ENCODE measurements at regions not wholly inside any gene's neighbourhood (a gene's known extent, or its start where the extent isn't known, plus 50 kb on each side); places are given as distances from the start of the nearest gene placed in this dataset.

DNA sequence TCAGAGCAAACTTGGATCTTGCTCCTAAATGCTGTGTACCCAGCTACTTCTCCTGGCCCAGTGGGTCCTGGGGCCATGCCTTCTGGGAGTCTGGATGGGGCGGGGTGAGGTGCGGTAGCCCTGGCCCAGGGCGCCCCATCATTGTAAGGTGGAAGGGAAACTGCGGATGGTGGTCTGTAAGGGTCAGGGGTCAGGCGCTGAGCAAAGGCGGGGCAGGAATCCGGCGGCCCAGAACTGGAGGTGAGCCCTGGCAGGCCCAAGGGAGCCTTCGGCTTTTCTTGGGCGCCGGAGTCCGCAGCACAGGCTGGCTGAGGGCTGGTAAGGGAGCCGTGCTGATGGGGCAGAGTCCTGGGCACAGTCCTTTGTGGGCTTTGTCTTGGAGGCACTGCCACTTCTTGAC, 66.5 kb upstream of the CTBP2 start:
- Histone ChIP-seq H3K9ac (ENCODE audit: low read length) (no peak overlapping the region), H3K9me3 (ENCODE audit: control insufficient read depth, low read length) (no peaks in the 10 kb centered on the region), H3K4me1 (ENCODE audit: control insufficient read depth, insufficient read depth, low read length) (no peaks in the 10 kb centered on the region), H3K36me3 (ENCODE audit: control insufficient read depth, insufficient read depth, low read length) (no peaks in the 10 kb centered on the region), H3K27me3 (ENCODE audit: control insufficient read depth, insufficient read depth, low read length) (peaks cover 4% of the 10 kb centered on the region), H3K4me3 (ENCODE audit: low read length) (no peak overlapping the region)

DNA sequence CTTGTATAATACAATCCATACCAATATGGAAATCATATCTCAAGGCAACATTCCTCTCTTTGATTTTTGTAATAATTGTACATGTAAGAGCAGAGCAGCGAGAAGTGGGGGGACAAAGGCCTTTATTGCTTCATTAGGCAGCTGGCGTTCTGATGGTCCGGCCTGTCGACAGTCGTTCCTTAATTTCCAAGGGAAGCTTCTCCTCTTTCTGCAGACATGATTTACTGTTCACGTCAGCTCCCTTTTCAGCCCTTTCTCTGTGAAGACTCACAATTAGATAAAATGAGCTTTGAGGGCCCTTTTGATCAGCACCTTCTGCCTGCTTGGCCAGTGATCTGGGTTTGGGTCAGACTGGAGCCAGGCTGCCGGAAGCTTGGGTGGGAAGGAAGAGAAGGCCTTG, 65.6 kb upstream of the CTBP2 start:
- Histone ChIP-seq H3K27me3 (ENCODE audit: control insufficient read depth, insufficient read depth, low read length) (peaks cover 11% of the 10 kb centered on the region), H3K9ac (ENCODE audit: low read length) (no peak overlapping the region), H3K4me1 (ENCODE audit: control insufficient read depth, insufficient read depth, low read length) (no peaks in the 10 kb centered on the region), H3K36me3 (ENCODE audit: control insufficient read depth, insufficient read depth, low read length) (no peaks in the 10 kb centered on the region), H3K9me3 (ENCODE audit: control insufficient read depth, low read length) (no peaks in the 10 kb centered on the region), H3K4me3 (ENCODE audit: low read length) (no peak overlapping the region)

DNA sequence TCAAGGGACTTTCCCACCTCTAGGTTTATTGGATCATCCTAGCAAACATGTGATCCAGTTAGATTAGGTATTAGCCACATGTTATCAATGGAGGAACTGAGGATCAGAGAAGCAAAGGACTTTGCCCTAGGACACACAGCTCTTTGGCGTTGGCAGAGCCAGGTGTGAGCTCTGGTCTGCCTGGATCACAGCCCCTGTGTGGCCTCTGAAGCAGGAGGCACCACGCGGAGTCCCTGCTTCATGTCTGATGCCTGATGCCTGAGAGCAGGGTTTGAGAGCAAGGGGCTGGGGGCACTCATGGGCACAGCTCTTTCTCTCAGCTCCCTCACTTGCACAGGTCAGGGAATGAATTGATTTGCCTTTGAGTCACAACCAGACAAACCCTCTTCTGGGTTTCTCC, 64.7 kb upstream of the CTBP2 start:
- no peaks in the 10 kb centered on the region for H3K9me3 ChIP-seq (ENCODE audit: control insufficient read depth, low read length)
- peaks cover 11% of the 10 kb centered on the region for H3K27me3 ChIP-seq (ENCODE audit: control insufficient read depth, insufficient read depth, low read length)
- no peak overlapping the region for H3K4me3 ChIP-seq (ENCODE audit: low read length)
- H3K9ac ChIP-seq (ENCODE audit: low read length): no peak overlapping the region
- H3K4me1 ChIP-seq (ENCODE audit: control insufficient read depth, insufficient read depth, low read length): no peaks in the 10 kb centered on the region
- no peaks in the 10 kb centered on the region for H3K36me3 ChIP-seq (ENCODE audit: control insufficient read depth, insufficient read depth, low read length)

DNA sequence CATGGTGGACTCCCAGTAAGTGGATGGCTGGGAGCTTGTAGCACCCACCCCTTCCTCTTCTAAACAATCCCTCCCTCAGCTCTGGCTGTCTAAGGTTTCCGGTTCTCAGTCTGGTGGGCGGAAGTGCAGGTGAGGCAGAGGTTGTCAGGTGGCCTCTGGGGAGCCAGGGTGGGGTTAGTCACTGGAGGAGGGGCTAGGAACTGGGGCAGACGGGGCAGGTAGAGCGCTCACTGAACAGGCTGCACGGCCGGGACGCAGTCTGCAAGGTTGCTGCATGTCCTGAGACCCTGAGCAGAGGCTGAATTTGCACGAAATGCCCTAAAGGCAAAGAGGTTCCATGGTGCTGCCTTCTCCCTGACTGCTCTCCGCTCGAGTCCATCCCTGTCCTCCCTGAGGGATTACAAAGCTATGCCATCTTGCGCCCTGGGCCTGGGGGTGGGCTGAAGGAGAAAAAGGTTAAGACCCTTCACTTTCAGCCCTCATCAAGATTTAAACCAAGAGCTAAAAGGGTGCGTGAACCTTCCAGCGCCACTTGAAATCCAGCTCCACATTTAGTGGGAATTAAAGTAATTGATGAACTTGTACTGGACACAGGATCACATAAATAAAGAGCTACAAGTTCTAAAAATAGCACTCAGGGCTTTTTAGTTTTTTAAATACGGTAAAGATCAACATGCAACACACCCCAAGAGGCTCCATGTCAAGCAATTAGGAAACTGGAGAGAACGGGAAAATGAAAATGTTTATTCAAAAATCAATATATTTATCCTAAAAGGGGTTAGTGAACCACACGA, 62.3 kb upstream of the CTBP2 start:
- H3K4me3 ChIP-seq (ENCODE audit: low read length): no peak overlapping the region
- no peaks in the 10 kb centered on the region for H3K9me3 ChIP-seq (ENCODE audit: control insufficient read depth, low read length)
- H3K36me3 ChIP-seq (ENCODE audit: control insufficient read depth, insufficient read depth, low read length): no peaks in the 10 kb centered on the region
- H3K27me3 ChIP-seq (ENCODE audit: control insufficient read depth, insufficient read depth, low read length): peaks cover 11% of the 10 kb centered on the region
- H3K4me1 ChIP-seq (ENCODE audit: control insufficient read depth, insufficient read depth, low read length): peaks cover 9% of the 10 kb centered on the region
- H3K9ac ChIP-seq (ENCODE audit: low read length): no peak overlapping the region

DNA sequence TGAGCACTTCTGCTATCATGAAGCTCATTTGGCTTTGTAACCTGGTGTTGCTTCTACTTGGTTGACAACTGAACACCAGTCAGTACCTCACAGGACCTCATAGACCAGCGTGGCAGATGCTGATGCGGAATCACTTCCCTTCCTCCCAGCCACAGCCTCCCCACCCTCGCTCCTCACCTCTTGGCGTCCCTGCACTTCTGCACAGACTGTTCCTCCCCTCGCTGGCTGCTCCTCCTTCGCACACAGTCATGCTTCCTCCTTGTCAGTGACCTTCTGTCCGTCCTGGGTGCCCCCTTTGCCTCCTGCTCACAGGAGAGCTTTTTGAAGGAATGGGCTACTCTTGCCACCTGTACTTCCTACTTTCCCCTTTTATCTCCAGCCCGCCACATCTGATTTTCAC, 61.4 kb upstream of the CTBP2 start:
- H3K27me3 ChIP-seq (ENCODE audit: control insufficient read depth, insufficient read depth, low read length): peaks cover 11% of the 10 kb centered on the region
- H3K9me3 ChIP-seq (ENCODE audit: control insufficient read depth, low read length): no peaks in the 10 kb centered on the region
- H3K36me3 ChIP-seq (ENCODE audit: control insufficient read depth, insufficient read depth, low read length): no peaks in the 10 kb centered on the region
- H3K4me3 ChIP-seq (ENCODE audit: low read length): no peak overlapping the region
- peaks cover 9% of the 10 kb centered on the region for H3K4me1 ChIP-seq (ENCODE audit: control insufficient read depth, insufficient read depth, low read length)
- H3K9ac ChIP-seq (ENCODE audit: low read length): no peak overlapping the region

DNA sequence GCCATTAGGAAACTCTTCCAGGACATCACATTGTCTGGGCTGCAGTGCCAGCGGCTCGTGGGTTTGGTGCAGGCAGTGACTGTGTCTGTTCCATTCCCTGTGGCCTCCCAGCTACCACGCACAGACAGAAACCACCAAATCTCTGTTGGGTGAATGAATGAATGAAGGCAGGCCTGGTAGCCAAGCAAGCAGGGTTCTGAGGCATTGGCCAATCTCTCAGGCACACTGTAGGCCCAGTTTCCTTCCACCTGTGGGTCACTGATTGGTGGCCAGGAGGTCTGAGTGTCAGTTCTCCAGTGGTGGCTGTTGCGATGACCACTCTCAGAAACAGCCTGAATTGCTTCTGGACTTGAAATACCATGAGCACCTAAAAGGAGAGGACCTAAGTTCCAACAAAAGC, 59.4 kb upstream of the CTBP2 start:
- H3K4me3 ChIP-seq (ENCODE audit: low read length): no peak overlapping the region
- peaks cover 11% of the 10 kb centered on the region for H3K27me3 ChIP-seq (ENCODE audit: control insufficient read depth, insufficient read depth, low read length)
- peaks cover 9% of the 10 kb centered on the region for H3K4me1 ChIP-seq (ENCODE audit: control insufficient read depth, insufficient read depth, low read length)
- no peaks in the 10 kb centered on the region for H3K36me3 ChIP-seq (ENCODE audit: control insufficient read depth, insufficient read depth, low read length)
- H3K9me3 ChIP-seq (ENCODE audit: control insufficient read depth, low read length): no peaks in the 10 kb centered on the region
- no peak overlapping the region for H3K9ac ChIP-seq (ENCODE audit: low read length)

DNA sequence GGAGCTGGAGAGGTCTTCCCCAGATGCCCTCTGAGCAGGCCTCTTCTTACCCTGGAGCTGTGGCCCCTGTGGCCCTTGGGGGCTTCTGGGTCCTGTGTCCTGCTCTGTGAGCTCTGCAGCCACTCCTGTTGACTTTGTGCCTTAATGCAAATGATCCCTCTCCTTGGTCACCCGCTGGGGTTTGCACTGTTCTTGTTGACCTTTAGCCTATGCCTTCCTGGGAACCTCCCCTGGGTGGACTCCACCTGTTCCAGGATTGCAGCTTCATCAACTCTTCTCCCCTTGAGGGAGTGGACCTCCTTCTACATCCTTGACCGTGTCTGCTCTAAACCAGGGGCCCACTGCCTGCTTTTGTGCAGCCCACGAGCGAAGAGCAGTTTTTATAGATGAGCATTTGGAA, 58.6 kb upstream of the CTBP2 start:
- H3K36me3 ChIP-seq (ENCODE audit: control insufficient read depth, insufficient read depth, low read length): no peaks in the 10 kb centered on the region
- no peak overlapping the region for H3K9ac ChIP-seq (ENCODE audit: low read length)
- peaks cover 9% of the 10 kb centered on the region for H3K4me1 ChIP-seq (ENCODE audit: control insufficient read depth, insufficient read depth, low read length)

DNA sequence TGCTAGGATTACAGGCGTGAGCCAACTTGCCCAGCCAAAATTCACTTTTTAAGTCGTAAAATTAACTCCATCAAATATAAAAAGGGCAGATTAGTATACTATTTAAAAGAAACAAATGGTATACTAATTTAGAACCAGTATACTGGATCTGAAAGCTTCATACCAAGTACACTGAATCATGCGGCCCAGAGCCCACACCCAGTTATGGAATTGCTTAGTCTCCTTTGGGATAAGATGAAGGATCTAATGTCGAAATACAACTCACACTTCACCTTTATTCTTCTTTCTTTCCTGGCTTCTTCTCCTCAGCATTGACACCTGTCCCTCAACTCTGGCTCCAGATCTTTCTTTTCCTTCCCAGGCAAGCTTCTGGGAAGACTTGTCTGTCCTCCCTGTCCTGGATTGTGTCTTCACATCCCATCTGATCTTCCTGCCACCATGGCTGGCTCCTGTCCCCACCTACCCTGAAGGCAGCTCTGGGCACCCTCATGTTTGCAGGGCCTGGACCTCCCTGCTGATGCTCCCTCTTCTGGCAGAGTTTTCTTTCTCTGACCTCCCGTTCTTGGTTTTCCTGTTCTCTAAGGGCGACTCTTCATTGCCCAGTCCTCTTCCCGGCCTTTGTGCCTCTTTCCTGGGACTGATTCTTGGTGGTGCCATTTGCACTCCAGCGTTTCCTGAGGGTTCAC, 57.8 kb upstream of the CTBP2 start:
- no peaks in the 10 kb centered on the region for H3K36me3 ChIP-seq (ENCODE audit: control insufficient read depth, insufficient read depth, low read length)
- H3K9ac ChIP-seq (ENCODE audit: low read length): no peak overlapping the region
- no peaks in the 10 kb centered on the region for H3K9me3 ChIP-seq (ENCODE audit: control insufficient read depth, low read length)
- H3K4me1 ChIP-seq (ENCODE audit: control insufficient read depth, insufficient read depth, low read length): peaks cover 9% of the 10 kb centered on the region
- H3K4me3 ChIP-seq (ENCODE audit: low read length): no peak overlapping the region
- H3K27me3 ChIP-seq (ENCODE audit: control insufficient read depth, insufficient read depth, low read length): peaks cover 11% of the 10 kb centered on the region

More for the DNA sequence above, 58.6 kb upstream of the CTBP2 start:
- no peak overlapping the region for H3K4me3 ChIP-seq (ENCODE audit: low read length)
- no peaks in the 10 kb centered on the region for H3K9me3 ChIP-seq (ENCODE audit: control insufficient read depth, low read length)
- peaks cover 11% of the 10 kb centered on the region for H3K27me3 ChIP-seq (ENCODE audit: control insufficient read depth, insufficient read depth, low read length)

DNA sequence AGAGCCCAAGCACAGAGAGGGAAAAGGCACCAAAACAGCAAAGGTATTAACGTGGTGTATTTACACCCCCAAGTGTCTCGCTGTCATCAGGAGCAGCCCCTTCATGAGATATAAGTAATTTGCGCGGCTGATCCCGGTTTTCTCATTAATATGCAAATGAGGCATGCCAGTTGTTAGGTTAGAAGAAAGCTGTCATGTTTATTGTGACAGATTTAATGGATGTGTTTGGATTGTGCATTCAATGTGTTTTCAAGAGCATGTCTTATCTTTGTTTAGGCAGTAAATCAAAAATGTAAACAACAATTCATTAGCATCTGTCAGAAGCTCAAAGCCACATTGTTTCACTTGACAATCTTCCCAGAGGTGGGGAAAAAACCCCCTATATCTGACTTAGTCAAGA, 56.5 kb upstream of the CTBP2 start:
- H3K4me3 ChIP-seq (ENCODE audit: low read length): no peak overlapping the region
- no peaks in the 10 kb centered on the region for H3K36me3 ChIP-seq (ENCODE audit: control insufficient read depth, insufficient read depth, low read length)
- H3K9ac ChIP-seq (ENCODE audit: low read length): no peak overlapping the region
- H3K27me3 ChIP-seq (ENCODE audit: control insufficient read depth, insufficient read depth, low read length): peaks cover 13% of the 10 kb centered on the region
- peaks cover 9% of the 10 kb centered on the region for H3K4me1 ChIP-seq (ENCODE audit: control insufficient read depth, insufficient read depth, low read length)
- no peaks in the 10 kb centered on the region for H3K9me3 ChIP-seq (ENCODE audit: control insufficient read depth, low read length)

DNA sequence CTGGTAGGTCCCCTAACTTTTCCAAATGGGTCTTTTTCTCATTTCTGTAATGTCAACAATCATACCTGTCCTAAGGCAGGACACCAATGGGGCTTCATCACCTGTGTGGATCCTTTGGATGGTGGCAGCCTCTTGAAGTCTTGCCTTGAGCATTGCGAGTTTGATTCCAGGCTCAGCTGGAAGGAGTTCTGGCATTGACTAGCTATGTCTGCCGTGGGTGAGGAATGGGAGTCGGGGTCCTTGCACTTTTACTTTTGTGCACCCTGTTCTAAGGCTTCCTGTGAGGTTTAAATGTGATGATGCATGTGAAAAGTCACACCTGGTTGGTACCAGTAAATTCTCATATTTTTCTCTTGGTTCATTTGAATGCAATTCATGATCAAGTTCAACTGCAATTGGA, 55.9 kb upstream of the CTBP2 start:
- Histone ChIP-seq H3K4me3 (ENCODE audit: low read length) (no peak overlapping the region), H3K9me3 (ENCODE audit: control insufficient read depth, low read length) (no peaks in the 10 kb centered on the region), H3K36me3 (ENCODE audit: control insufficient read depth, insufficient read depth, low read length) (no peaks in the 10 kb centered on the region), H3K4me1 (ENCODE audit: control insufficient read depth, insufficient read depth, low read length) (peaks cover 9% of the 10 kb centered on the region), H3K27me3 (ENCODE audit: control insufficient read depth, insufficient read depth, low read length) (peaks cover 7% of the 10 kb centered on the region), H3K9ac (ENCODE audit: low read length) (no peak overlapping the region)

DNA sequence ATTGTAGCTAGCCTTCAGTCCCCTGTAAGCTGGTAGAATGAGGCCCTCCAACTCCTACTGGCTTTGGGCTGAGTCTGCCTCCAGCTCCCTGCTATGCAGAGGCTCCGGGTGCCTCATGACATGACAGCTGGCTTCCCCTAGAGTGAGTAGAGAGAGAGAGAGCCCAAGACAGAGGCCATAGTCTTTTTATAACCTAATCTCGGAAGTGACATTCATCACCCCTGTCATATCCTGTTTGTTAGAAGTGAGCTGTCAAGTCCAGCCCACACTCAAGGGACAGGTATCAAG, 53.9 kb upstream of the CTBP2 start:
- Histone ChIP-seq H3K27me3 (ENCODE audit: control insufficient read depth, insufficient read depth, low read length) (peaks cover 5% of the 10 kb centered on the region), H3K4me1 (ENCODE audit: control insufficient read depth, insufficient read depth, low read length) (peaks cover 9% of the 10 kb centered on the region), H3K4me3 (ENCODE audit: low read length) (no peak overlapping the region), H3K9ac (ENCODE audit: low read length) (no peak overlapping the region), H3K36me3 (ENCODE audit: control insufficient read depth, insufficient read depth, low read length) (no peaks in the 10 kb centered on the region), H3K9me3 (ENCODE audit: control insufficient read depth, low read length) (no peaks in the 10 kb centered on the region)

DNA sequence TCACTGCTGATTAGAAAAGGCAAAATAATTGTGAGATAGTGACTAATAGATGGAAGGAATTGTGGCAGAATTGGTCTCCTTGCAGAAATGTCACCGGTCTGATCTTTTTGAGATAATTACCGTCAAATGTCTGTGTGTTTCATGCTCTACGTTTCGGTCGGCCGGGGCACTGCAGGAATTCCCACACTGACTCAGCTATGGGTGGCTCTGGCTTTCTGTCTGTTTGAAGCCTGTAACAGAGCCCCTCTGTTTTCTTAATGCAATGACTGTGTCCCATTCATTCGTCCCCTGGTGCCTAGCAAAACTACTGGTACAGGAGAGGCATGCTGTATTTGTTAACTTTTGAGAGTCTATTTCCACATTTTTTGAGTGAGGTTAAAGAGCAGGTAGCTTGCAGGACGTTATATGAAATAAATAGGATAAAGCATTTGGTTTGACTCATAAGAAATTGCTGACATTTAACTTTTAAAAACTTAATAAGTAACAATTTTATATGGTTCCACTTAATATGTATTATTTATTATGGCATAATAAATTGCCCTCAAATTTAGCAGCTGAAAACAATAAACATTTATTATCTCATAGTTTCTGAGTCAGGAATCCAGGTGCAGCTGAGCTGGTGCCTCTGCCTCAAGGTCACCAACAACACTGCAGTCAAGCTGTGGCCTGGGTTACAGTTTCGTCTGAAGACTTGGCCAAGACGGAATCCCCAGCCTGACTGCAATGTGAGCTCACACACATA, 53.3 kb upstream of the CTBP2 start:
- H3K4me1 ChIP-seq (ENCODE audit: control insufficient read depth, insufficient read depth, low read length): peaks cover 3% of the 10 kb centered on the region
- H3K36me3 ChIP-seq (ENCODE audit: control insufficient read depth, insufficient read depth, low read length): no peaks in the 10 kb centered on the region

More for the DNA sequence above, 53.3 kb upstream of the CTBP2 start:
- H3K4me3 ChIP-seq (ENCODE audit: low read length): no peak overlapping the region
- H3K9me3 ChIP-seq (ENCODE audit: control insufficient read depth, low read length): no peaks in the 10 kb centered on the region
- H3K27me3 ChIP-seq (ENCODE audit: control insufficient read depth, insufficient read depth, low read length): peaks cover 5% of the 10 kb centered on the region
- no peak overlapping the region for H3K9ac ChIP-seq (ENCODE audit: low read length)

Measured in mucosa of stomach (tissue), 1 donor.